B cell (primary cell): ENCODE measurements at regions not wholly inside any gene's neighbourhood (a gene's known extent, or its start where the extent isn't known, plus 50 kb on each side); places are given as distances from the start of the nearest gene placed in this dataset.

Source experiments
- CTCF ChIP-seq: fragments of 200-600 bp; IDR thresholded peaks from one replicate; pipeline ENCODE4 v1.8.0; 2022; ENCODE audit warnings: antibody characterized with exemption, mild to moderate bottlenecking
- EZH2 ChIP-seq: IDR thresholded peaks from 2 replicates; pipeline ENCODE4 v1.6.1; 2012; ENCODE audit warnings: borderline replicate concordance, low read depth, mild to moderate bottlenecking, moderate library complexity, low read length; ENCODE audit not compliant: insufficient read depth, poor library complexity, severe bottlenecking

GRCh38 chr12:124443931-124444712 lies 123.3 kb downstream of the NCOR2 start:
- TF ChIP-seq CTCF = no peak
- no peak for TF ChIP-seq EZH2
